A172 (cell line): ENCODE measurements at regions not wholly inside any gene's neighbourhood (a gene's known extent, or its start where the extent isn't known, plus 50 kb on each side); places are given as distances from the start of the nearest gene placed in this dataset.
"Not testable (repeated sequence)": the region's sequence is repeated elsewhere in the genome, so short reads cannot be mapped to it uniquely, and the experiment has no call there.

Source experiments
- DNase-seq: peaks from one replicate; pipeline ENCODE4 v3.0.0-alpha.2; 2015; ENCODE audit warnings: low spot score

DNA sequence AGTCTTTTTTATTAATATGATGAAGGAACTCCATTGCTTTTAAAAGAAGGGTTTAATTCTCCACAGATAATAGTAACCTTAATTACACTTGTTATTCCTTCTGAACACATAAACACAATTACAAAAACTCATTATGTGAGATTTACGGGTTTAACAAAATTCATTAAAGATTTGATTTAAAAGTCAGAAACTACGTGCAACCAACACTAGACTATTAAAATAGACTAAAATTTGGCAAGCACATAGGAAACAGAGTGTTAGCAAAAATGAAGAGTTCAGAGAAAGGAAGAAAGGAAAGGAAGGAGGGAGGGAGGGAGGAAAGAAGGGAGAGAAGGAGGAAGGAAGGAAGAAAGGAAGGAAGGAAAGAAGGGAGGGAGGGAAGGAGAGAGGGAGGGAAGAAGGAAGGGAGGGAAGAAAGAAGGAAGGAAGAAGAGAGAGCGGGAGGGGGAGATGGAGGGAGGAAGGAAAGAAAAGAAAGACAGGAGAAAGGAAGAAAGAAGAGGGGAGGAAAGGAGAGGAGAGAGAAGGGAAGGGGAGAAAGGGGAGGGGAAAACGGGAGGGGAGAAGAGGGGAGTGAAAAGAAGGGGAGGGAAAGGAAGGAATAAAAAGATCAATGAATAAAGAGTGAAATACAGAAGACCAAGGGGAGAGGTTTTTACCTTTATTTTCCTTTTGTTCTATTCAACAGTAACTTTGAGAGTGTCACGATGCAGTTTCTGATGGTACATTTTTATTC, 123.4 kb upstream of the LYPLAL1 start:
- no peak for DNase-seq

DNA sequence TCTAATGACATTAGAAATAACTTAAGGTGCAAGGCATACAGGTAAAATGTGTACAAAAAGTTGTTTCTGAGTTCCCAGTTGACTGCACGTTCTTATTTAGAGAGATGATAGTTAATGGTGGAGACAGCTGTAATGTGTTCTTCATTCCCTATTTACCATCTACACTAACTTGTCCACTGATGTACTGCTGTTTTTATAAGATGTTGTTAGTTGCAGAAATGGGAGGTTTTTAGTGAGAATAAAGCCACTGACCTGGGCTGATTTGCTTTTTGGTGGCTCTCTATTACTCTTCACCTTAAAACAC, 122.9 kb upstream of the LYPLAL1 start:
- DNase-seq, result no peak

DNA sequence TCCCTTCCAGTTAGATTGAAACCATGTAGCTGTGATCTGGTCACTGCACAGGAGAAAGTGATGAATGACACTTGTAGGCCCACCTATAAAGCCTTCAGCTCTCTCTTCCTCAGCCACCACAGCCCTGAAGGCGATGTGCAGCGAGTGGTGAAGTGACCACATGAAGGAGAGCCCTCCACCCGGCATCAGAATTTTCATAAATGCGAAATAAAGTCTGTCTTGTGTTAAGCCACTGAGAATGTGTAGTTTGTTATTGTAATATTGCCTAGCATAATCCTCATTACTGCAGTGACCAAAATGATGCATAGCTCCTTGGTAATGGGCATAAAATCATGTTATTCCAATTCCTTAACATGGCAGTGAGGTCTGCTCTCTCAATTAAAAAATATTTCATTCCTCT, 122.1 kb upstream of the LYPLAL1 start:
- no peak for DNase-seq

DNA sequence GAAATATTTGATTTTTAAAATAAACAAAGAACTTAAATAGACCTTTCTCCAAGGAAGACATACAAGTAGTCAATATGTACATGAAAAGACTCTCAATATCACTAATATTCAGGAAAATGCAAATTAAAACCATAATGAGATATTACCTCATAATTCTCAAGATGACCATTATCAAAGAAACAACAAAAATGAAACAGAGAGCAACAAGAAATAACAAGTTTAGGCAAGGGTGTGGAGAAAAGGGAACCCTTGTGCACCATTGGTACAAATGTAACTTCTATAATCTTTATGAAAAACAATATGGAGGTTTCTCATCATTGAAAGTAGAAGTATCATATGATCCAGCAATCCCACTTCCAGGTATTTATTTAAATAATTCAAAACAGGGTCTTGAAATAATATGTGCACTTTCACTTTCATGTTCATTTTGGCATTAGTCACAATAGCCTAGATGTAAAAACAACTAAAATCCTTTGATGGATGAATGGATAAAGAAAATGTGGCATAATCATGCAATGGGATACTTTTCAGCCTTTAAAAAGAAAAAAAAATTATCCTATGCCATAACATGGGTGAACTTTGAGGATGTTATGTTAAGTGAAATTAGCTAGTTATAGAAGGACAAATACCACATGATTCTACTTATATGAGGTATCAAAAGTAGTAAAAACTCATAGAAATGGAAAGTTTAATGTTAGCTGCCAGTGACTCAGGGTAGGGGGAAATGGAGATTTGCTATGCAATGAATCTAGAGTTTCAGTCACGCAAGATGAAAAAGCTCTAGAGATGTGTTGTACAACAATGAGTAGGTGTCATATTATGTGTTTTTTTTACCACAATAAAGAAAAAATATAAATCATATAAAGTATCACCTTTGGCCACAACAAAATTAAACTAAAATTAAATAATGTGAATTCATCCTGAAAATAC, 114.5 kb upstream of the LYPLAL1 start:
- no peak for DNase-seq

DNA sequence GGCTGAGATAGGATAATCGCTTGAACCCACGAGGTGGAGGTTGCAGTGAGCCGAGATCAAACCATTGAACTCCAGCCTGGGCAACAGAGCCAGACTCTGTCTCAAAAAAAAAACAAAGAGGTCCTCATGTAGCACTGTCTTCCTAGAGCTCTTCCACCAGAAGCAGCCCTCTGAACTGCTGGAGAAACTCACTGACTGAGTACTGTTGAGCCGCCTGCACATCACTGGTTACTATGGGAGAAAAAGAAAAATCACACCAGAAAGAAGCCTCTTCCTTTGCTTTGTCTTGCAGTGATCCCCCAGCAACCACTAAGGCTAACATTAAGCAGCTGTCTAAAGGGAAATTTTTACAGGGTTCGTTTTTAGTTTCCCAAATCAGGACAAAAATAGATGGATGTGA, 112.9 kb upstream of the LYPLAL1 start:
- DNase-seq, result no peak

DNA sequence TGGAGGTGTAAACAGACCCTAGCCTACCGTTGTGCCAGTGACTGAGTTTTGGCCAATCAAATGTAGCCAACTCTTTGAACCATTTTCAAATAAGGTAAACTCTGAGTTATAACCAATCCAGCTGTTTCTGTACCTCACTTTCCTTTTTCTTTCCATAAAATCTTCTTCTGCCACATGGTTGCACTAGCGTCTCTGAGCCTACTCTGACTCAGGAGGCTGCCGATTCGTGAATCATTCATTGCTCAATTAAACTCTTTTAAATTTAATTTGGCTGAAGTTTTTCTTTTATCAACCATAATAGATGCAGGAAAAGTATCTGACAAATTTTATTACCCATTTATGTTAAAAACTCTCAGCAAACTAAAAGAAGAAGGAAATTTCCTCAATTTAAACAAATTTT, 111.5 kb upstream of the LYPLAL1 start:
- no peak for DNase-seq

DNA sequence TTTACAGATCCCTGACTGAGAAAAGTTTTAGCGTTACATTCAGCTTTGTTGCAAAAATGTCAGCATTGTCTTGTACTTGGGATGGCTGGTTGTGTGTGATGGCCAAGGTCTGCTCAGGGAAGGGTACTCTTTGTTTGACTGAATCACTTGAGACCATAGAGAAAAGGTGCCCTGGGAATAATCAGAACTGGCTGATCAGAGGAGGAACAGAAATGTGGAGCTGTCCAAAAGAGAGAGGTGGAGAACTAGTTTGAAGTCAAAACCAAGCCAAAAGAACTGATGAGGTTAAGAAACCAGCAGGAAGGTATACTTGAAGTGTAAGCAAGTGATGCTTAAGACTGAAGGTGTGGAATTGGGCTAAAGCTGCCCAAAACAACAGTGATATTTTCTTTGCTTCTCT, 107.6 kb upstream of the LYPLAL1 start:
- no peak for DNase-seq

DNA sequence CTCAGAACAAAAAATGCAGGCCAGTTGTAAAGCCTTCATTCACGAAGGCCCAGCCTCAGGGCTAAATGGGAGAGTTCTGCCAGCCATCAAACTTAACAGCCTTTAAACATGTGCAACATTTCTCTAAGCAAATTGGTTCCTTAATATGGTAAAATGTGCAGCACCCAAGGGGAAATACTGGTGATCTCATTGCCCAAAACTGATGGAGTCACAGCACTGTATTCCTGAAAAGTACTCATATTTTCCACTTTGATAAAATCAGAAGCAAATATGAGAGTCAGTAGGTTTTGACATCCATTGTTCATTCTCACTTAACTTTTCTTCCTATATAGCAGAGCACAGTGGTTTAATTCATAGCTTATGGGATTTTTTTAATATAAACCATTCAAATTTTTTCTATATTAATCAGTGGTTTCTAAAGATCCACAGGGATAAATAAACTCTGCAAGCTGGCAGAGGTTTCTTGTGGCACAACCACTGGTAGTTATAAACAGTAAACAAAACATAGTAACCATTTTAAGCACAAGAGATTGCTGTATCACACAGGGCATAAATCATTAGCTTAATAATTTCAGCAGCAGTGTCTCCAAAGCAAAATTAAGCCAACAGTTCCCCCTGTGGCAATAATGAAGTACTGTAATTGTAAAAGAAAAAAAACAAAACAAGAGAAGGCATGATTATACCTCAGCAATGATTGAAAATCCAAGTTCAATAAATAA, 106.9 kb upstream of the LYPLAL1 start:
- DNase-seq, result peak; percentile 39

DNA sequence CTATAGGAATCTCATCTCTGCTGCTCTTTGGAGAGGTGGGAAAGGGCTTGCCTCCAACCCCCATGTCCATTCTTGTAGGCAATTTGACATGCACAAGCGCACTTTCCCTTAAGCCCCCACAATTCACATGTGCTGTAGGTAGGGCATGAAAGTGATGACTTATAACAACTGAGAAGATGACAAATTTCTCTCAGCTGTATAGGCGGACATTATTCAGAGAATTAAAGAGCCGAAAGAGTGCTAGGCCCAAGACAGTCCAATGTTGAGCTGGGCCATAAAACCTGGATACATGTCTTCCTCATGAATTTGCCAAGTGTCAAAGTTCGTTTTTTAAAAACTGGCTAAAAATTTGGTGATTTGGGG, 106.3 kb upstream of the LYPLAL1 start:
- no peak for DNase-seq

DNA sequence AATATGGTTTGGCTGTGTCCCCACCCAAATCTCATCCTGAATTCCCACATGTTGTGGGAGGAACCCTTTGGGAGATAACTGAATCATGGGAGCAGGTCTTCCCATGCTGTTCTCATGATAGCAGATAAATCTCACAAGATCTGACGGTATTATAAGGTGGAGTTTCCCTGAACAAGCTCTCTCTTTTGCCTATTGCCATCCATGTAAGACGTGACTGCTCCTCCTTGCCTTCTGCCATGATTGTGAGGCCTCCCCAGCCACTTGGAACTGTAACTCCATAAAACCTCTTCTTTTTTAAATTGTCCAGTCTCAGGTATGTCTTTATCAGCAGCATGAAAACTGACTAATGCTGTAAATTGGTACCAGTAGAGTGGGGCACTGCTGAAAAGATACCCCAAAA, 103.3 kb upstream of the LYPLAL1 start:
- not testable (repeated sequence) for DNase-seq

DNA sequence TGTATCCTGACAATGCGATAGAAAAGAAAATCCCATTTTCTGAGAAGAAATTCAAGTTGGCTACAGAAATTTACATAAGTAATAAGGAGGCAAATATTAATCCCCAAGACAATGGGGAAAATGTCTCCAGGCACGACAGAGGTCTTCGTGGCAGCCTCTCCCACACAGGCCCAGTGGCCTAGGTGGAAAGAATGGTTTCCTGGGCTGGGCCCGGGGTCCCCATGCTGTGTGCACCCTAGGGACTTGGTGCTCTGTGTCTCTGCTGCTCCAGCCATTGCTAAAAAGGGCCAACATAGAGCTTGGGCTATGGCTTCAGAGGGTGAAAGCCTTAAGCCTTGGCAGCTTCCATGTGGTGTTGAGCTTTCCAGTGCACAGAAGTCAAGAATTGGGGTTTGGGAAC, 102.5 kb upstream of the LYPLAL1 start:
- no peak for DNase-seq

DNA sequence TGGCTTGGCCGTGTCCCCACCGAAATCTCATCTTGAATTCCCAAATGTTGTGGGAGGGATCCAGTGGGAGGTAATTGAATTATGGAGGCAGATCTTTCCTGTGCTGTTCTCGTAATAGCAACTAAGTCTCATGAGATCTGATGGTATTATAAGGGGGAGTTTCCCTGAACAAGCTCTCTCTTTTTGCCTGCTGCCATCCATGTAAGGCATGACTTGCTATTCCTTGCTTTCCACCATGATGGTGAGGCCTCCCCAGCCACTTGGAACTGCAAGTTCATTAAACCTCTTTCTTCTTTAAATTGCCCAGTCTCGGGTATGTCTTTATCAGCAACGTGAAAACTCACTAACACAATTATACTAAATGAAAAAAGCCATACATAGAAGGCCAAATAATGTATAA, 101.3 kb upstream of the LYPLAL1 start:
- no peak for DNase-seq

DNA sequence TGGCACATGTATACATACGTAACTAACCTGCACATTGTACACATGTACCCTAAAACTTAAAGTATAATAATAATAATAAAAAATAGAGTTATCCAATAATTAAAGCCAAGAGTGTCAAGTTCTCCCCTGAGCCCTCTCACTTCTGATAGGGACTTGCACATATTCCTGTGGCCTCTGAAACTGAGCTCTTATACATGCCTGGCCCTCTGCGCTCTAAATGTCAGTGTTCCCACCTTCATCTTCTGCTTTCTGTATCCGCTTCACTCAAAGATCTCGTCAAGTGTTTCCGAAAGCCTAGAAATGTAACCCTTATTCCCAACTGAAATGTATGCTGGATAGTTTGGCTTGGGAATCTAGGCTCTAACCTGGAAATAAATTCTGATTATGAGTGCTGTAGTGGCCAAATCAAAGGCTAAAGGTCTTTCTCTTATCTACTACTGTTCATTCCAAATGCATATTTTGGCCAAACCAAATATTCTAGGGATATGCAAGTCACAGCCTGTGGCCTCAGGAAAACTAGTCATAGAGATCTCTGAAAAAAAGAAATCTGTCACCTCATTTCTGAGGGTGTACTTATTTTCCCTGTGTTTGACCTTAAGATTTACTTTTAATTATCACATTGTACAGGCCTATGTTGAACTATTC, 99.5 kb upstream of the LYPLAL1 start:
- DNase-seq, result no peak

DNA sequence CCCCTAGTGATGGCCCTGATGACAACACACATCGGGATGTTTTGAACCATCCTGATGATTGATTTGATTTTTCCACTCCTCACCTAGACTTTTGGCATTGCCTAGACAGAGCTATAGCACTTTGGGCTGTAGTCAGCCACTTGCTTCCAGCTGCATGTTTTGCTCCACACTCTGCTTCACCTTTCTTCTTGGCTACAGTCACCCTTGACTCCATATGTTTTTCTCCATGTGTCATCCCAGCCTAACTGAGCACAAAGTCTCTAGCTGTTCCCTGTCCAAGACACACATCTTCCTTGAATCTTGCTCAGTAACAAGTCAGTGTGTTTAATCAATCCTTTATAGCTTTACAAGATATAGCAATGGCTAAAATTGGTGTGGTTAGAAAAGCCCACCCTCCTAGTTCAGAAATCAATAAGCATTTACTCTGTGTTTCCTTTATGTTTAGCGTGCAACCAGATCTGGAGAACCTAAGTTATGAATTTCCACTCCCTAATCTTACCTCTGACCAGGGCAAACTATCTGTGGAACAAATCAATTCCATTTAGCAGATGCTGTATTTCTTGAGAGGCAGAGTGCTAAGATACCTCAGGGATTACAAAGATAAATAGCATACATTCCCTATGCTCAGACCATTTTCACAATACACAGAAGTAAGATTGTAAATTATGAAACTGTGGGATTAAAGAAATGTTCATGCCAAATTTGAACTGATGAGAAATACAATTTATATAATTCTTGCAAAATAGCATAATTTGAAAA, 98.4 kb upstream of the LYPLAL1 start:
- DNase-seq, result no peak

DNA sequence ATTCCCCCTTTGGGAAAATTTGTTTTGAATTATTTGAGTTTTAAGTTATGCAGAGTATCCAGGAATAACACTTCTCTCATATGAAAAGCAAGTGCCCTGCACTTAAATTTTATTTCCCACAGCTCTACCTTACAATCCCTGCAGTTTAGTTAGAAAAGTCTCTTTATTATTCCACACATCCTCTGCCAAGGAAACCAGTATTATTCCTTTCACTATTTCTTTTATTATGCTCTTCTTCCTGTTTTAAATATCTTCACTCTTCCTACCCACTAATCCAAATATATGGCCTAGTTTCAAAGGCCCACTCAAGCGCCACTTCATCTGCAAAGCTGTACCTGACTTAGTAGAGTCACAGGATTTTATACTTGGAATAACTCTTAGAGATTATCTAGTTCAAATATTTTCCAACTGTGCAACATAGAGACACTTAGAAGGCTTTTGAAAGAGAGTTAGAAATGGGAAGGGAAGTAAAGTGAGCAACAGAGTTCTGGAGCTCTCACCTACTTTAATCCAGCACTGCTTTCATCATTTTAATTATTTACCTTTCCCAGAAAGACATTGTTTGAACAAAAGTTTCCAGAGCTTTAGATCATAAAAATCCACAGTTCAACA, 97.2 kb upstream of the LYPLAL1 start:
- no peak for DNase-seq

DNA sequence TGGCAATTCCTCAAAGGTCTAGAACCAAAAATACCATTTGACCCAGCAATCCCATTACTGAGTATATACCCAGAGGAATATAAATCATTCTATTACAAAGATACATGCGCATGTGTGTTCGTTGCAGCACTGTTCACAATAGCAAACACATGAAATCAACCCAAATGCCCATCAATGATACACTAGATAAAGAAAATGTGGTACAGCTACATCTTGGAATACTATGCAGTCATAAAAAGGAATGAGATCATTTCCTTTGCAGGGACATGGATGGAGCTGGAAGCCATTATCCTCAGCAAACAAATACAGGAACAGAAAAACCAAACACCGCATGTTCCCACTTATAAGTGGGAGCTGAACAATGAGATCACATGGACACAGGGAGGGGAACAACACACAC, 95.9 kb upstream of the LYPLAL1 start:
- not testable (repeated sequence) for DNase-seq

DNA sequence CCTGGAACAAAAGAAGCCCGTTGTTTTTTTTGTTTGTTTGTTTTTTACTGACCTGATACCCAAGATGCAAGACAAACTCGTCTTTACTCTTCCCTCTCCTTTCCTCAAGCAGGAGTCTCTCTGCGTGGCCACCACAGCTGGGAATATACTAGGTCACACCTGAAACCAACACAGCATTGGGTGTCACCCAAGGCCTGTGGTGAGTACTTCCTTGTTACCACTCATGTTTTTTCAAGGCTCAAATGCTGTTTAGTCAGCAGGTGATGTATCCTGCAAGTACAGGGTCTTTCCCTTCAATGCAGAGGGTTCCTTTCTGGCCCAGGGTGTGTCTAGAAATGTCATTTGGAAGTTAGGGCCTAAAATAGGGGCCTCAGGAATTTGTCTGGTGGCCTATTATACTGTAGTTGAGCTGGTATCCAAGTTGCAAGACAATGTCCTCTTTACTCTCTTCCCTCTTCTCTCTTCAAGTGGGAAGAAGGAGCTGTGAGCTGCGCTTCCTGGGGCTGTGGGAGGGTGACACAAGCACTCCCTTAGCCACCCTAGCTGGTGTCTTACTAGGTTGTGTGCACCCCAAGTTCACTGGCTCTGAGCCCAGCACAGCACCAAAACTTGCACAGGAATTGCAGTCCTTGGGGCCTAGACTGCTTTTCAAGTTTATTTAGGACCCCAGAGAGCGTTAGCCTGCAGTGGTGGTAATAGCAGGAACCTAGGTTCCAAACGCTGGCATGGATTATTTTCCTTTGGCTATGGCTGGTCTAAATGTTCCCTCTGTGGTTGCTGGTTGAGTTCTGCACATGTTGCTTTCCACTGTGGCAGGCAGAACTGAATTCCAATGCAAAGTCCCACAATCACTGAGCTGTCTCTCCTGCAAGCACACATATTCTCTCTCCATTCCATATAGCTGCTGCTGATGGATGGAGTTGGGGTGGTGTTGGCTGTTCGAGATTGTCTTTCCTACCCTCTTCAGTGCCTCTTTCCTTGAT, 91.4 kb upstream of the LYPLAL1 start:
- DNase-seq, result no peak

DNA sequence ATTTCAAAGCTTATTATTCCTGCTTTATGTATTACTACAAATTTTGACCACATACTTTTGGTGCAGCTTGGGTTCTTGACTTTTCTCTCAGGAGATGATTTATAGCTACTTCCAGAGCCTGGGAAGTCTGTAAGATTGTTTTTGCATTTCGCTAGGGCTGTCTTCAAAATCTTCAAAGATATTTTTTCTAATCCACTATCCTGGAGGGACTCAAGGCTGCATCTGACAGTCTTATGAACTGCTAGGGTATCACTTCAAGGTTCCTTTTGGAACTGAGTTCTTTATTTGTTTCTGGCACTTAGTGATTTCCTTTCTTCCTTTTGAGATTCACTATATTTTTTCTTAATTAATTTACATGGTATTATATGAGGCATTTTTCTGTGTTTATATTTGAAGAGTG, 90.0 kb upstream of the LYPLAL1 start:
- DNase-seq, result no peak

DNA sequence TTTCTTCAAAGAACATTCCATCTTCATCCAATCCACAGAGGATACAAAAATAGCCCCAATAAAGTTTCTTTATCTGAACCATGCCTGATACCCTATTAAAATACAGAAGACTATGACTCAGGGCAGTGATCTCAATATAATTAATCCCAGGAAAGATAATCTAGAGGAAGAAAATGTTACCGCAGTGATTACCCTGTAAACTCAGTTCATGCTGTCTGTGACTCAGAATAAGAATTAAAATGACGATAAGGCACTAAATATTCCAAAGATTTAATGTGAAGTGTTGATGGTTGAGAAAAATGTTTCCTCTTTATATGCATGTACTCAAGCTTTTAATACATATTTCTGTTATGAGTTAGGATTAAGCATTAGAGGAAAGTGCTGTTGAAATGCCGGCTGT, 88.6 kb upstream of the LYPLAL1 start:
- DNase-seq, result peak; percentile 74

DNA sequence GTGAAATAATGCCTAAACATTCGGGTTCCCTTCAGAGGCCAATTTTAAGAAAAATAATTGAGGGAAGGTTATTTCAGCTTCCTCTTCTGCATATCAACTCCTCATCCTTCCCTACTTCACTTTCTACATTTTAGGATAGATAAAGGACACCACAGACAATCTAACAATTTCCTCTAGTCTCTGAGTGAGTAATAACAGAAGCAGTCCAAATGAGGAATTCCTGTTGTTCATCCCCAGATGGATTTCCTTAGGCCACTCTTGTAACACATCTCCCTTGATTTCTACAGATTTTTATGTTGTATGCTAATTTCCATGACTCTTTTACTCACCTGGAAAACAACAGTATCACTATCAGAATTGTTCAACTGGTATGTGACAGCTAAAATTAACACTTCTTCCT, 87.7 kb upstream of the LYPLAL1 start:
- DNase-seq, result peak; percentile 45
